ENCODE measurements at regions not wholly inside any gene's neighbourhood (a gene's known extent, or its start where the extent isn't known, plus 50 kb on each side); places are given as distances from the start of the nearest gene placed in this dataset.

DNA sequence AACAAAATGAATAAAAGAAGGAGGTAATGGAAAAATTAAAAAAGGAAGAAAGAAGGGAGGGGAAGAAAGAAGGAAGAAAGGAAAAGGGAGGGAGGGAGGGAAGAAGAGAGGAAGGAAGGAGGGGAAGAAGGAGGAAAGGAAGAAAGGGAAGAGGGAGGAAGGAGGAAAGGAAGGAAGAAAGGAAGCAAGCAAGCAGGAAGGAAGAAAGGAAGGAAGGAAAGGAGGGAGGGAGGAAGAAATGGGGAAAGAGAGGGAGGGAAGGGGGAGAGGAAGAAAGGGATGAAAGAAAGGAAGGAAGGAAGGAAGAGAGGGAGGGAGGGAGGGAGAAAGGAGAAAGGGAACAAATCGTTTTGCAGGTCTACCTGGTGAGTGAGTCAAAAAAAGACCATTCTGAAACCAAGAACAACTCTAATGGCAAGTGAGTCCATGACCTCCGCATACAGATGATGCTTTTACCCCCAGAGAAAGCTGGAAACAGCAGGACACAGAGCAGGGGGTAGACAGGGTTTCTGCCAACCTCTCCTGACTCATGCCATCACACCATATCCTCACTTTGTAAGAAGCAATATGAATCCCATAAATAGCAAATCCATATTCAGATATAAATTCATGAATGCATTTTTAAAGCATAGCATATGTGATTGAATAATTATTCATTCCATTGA, 1112.9 kb upstream of the AUTS2 start:
- DNase-seq (ENCODE audit: low read depth), result no peak

GRCh38 chr7:68488341-68489060, 1109.8 kb upstream of the AUTS2 start:
- DNase-seq (ENCODE audit: low read depth), result no peak

DNA sequence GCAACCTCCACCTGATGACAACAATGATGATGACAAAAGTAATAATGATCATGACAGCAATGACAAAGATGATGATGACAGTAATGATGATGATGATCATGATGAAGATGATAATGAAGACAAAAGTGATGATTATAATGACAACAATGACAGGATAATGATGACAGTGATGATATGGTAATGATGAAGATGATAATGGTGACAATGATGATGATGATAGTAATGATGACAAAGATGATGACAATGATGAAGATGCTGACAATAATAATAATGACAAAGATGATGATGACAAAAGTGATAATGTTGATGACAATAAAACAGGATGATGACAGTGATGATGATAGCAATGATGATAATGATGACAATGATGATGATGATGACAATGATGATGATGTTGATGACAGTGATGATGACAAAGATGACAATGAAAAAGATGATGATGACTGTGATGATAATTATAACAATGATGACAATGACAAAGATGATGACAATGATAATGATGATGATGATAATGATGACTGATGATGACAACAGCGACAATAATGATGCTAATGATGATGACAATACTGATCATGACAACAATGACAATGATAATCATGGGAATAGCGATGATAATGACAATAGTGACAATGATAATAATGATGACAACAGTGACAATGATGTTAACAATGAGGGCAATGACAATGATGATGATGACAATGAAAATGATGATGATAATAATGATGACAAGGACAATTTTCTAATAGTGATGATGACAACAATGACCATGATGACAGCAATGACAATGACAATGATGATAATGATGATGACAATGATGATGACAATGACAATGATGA, 1106.5 kb upstream of the AUTS2 start:
- DNase-seq (ENCODE audit: low read depth), result no peak

DNA sequence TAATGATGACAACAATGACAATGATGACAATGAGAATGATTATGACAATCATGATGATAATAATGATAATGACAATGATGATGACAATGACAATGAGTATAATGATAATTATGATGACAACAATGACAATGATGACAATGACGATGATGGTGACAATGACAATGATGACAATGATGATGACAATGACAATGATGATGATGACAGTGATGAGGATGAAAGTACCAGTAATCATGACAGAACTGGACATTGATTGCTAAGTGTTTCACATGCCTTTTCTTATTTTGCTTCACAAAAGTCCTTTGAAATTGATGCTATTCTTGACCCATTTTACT, 1106.0 kb upstream of the AUTS2 start:
- DNase-seq (ENCODE audit: low read depth), result no peak

DNA sequence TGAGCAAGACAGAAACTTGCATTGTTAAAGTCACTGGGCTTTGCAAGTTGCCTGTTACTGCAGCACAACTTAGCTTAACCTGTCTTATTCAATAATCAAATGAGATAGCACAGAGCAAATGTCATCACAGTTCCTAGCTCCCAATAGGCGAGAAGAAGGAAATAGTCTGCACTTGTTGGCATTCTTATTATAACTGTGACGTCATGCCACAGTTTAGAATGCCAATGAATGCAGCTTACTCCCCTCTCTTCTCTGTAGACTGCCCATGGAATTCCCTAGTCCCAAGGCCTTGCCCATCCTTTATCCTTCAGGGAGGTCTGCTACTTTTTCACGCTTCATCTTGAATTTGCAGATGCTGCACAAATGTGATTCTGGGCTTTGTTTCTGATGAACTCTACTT, 1094.9 kb upstream of the AUTS2 start:
- no peak for DNase-seq (ENCODE audit: low read depth)

- DNase-seq (ENCODE audit: low read depth), result no peak
Observed at GRCh38 chr7:68504716-68505115, 1093.6 kb upstream of the AUTS2 start.

DNA sequence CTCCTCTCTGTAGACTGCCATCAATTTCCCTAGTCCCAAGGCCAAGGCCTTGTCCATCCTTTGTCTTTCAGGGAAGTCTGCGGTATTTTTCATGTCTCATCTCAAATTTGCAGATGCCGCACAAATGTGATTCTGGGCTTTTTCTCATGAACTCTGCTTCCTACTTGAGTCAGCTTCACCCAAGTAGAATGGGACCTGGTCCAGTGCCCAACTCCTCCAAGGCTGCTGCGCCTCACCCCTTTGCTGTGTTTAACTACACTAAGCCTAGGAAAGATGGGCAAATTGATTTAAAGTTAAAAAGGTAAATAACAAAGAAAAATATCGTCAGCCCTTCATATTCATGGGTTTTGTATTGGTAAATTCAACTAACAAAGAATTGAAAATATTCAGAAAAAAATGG, 1092.6 kb upstream of the AUTS2 start:
- no peak for DNase-seq (ENCODE audit: low read depth)

- DNase-seq (ENCODE audit: low read depth), result no peak
Observed at GRCh38 chr7:68507668-68508067, 1090.6 kb upstream of the AUTS2 start.

DNA sequence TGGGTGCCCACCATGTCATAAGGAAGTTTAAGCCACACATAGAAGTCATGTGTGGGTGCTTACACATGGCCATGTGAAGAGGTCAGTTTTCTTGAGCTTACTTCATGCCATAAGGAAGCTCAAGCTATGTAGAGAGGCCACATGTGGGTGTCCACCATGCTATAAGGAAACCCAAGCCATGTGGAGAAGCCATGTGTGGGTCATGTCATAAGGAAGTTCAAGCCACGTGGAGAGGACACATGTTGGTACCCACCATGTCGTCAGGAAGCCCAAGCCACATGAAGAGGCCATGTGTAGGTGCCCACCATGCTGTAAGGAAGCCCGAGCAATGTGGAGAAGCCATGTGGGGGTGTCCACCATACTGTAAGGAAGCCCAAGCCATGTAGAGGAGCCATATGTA, 1089.2 kb upstream of the AUTS2 start:
- DNase-seq (ENCODE audit: low read depth), result no peak

DNA sequence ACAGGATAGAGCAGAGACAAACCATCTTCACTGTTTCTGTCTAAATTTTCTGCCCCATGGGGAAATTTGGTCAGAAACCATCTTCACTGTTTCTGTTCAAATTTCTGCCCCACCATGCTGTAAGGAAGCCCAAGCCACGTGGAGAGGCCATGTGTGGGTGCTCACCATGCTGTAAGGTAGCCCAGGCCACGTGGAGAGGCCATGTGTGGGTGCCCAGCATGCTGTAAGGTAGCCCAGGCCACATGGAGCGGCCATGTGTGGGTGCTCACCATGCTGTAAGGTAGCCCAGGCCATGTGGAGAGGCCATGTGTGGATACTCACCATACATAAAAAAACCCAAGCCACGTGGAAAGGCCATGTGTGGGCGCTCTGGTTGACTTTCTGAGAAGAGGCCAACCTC, 1088.7 kb upstream of the AUTS2 start:
- DNase-seq (ENCODE audit: low read depth), result no peak

- DNase-seq (ENCODE audit: low read depth), result no peak
Observed at GRCh38 chr7:68511281-68511680, 1087.0 kb upstream of the AUTS2 start.

- DNase-seq (ENCODE audit: low read depth), result no peak
Observed at GRCh38 chr7:68512466-68512865, 1085.8 kb upstream of the AUTS2 start.

DNA sequence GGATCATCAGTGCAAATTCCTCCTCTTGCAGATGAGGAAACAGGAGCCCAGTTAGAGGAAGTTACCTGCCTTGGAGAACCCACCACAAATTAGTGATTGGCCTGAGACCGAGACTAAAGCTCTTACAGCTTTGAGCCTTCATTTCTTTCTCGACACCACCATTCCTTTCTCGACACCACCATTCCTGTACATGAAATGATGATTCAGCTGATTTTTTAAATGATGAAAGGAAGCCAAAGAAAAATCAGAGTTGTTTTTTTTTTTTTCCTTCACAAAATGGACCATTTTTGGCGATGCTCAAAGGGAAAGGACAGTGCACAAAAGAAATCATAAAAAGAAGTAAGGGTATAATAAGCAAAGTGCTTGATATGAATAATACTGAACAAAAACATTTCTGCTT, 1080.2 kb upstream of the AUTS2 start:
- no peak for DNase-seq (ENCODE audit: low read depth)

GRCh38 chr7:68524126-68524525, 1074.1 kb upstream of the AUTS2 start:
- DNase-seq (ENCODE audit: low read depth), result no peak

DNA sequence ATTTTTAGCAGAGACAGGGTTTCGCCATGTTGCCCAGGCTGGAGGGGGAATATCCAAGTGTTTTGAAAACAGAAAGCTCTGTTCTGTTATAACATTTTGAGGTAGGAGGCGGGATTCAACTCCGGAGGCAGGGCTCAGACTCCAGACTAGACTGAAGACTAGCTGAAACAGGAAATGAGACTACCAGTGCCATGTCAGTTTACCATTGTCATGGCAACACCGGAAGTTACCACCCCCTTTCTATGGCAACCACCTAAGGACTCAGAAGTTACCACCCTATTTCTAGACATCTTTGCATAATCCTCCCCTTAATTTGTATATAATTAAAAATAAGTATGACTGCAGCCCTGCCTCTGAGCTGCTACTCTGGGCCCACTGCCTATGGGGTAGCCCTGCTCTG, 1069.1 kb upstream of the AUTS2 start:
- DNase-seq (ENCODE audit: low read depth), result no peak

- DNase-seq (ENCODE audit: low read depth), result no peak
Observed at GRCh38 chr7:68535266-68535665, 1063.0 kb upstream of the AUTS2 start.

GRCh38 chr7:68537051-68537773, 1061.1 kb upstream of the AUTS2 start:
- no peak for DNase-seq (ENCODE audit: low read depth)

DNA sequence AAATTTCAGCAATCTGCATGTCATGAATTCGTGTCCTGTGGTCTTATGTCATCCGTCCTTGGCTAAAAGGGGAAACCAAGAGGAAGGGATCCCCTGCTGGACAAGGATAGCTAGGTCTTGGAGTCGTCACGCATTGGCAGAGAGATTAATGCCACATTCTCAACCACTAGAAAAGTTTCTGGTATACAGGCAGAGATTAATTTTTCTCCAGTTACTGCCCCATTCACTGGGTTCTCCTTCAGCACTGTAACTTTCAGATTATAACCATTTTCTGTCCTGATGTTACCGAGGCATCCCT, 1060.6 kb upstream of the AUTS2 start:
- no peak for DNase-seq (ENCODE audit: low read depth)

GRCh38 chr7:68542831-68543230, 1055.4 kb upstream of the AUTS2 start:
- no peak for DNase-seq (ENCODE audit: low read depth)

- no peak for DNase-seq (ENCODE audit: low read depth)
Observed at GRCh38 chr7:68544851-68545250, 1053.4 kb upstream of the AUTS2 start.

GRCh38 chr7:68547181-68547580, 1051.1 kb upstream of the AUTS2 start:
- no peak for DNase-seq (ENCODE audit: low read depth)

DNA sequence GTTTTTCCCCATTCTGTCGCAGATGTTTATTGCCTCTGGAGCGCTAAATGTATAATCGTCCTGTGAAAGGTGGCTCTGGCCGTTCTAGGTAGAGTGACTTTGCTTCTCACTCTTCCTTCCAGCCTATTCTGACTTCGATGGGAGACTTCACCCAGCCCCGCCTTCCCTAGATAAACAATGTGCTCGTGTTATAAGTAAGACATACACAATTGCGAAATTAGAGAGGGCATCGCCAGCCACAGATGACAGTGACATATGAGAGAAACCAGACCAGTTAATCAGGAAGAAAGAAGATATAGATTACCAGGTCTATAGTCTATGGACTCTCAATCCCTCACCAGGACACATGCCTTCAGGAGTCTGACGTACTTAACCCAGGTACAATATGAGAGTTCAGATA, 1050.5 kb upstream of the AUTS2 start:
- DNase-seq (ENCODE audit: low read depth), result no peak

- DNase-seq (ENCODE audit: low read depth), result no peak
Observed at GRCh38 chr7:68550027-68550426, 1048.2 kb upstream of the AUTS2 start.

All from fibroblast of the conjunctiva (primary cell).